ENCODE measurements at regions not wholly inside any gene's neighbourhood (a gene's known extent, or its start where the extent isn't known, plus 50 kb on each side); places are given as distances from the start of the nearest gene placed in this dataset.

GRCh38 chr1:228897901-228898300, 162.6 kb downstream of the RHOU start:
- DNase-seq (ENCODE audit: low read depth): no peak

- no peak for DNase-seq (ENCODE audit: low read depth)
Measured at GRCh38 chr1:228898582-228898992, 163.3 kb downstream of the RHOU start.

DNA sequence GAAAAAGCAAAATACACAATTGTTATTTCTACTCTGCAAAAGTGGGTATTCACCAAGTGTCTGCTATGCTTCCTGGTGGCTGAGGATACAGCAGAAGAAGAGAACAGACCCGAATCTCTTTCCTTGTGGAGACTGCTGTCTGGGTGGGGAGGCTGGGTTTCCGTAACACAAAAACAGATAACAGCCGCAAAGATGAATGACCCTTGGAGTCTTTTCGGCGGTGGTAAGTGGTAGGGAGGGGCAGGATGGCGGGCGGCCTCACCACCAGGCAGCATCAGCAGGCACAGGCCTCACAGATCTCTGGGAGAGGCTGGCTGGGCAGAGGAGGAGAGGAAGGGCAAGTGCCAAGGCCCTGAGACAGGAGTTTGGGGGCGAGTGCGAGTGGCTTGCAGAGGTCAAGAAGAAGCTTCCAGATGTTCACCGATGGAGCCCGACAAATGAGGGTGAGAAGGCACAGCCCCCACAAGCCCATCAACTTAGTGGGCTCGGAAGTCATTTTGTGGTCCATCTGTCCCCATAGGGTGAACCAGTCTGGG, 164.2 kb downstream of the RHOU start:
- DNase-seq (ENCODE audit: low read depth): no peak

DNA sequence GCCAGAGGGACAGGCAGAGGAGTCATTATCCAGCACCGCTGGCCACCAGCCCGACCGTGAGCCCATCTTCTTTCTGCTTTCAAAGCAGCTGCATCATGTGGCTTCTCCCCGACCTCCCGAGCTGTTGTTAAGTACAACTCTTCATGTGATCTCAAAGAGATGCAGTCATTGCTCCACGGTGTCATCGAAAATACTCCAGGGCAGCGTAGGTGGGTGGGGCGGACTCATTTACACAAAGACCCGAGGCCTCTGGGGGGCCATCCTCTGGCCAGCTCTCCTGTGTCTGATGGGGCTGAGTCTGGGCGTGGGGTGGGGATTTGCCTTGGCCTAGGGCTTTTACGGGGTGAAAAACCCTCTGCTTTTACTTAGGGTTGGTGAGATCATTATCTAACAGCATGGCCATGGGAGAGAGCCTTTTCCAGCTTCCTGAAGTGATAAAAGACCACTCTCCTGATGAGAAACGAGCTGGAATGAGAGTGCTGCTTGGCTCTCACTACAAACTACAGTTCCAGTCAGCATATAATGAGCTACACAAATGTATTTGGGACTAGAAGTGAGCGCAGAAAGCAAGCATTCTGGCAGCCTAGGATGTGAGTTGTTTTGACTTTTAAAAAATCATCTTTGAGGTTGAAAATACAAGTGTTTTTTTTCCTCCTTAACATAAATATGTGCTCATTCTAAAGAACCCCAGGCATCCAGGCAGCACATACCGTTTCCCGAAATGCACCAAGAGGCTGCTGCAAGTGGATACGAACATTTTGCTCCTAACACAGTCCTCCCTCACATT, 165.0 kb downstream of the RHOU start:
- no peak for DNase-seq (ENCODE audit: low read depth)

DNA sequence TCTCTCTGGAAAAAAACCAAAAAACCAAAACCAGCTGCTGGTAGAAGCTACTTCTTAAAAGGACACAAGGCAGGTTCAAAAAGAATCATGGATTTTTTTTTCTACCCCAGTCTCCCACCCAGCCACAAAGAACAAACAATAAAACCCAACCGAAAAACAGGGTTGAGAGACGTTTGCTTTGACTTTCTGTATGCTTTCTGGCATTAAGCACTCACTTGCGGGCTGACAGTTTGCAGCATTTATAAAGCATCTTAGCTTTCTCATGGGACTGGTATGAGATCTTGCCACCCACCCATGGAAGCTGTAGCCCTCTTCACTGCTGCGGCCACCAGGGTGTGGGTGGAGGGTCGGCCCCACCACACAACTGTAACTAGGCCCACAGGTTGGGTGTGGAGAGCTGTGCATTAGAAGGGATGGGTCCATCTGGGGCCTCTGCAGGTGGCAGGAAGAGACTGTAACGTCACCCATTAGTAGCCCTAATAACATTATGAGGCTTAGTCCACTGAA, 165.7 kb downstream of the RHOU start:
- no peak for DNase-seq (ENCODE audit: low read depth)

DNA sequence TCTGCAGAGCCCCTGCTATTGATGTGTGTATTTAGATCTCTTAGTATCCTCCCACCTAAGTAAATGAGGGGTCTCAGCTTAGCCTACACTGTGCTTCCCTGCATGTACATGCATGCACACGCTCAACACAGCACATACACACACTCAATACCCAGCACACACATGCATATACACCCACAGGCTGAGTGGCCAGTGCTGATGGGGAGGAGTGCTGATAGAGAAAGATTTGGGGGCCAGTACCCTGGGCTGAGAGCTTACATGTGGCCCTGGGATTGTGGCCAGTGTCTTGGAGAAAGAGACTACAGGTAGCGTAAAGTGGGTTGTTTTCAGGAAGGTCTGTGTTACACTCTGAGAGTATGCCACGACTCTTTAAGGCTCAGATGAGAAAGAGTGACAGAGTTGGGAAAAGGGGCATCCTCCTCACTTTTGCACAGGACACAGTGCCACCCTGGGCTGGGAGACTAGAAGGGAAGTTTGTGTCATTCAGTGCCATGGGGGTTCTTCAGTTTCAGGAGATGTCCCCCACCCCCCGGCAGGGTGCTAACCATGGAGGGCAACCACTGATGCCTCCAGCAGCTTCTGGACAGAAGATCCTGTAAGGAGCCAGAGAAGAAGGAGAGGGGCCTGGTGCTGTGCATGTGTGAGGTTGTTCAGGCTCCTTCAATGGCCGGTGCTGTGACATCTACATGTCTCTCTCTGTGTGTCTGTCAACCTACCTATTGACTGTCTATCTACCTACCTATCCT, 166.8 kb downstream of the RHOU start:
- DNase-seq (ENCODE audit: low read depth): no peak

GRCh38 chr1:228902781-228903433, 167.6 kb downstream of the RHOU start:
- no peak for DNase-seq (ENCODE audit: low read depth)

GRCh38 chr1:228903434-228904071, 168.3 kb downstream of the RHOU start:
- DNase-seq (ENCODE audit: low read depth): no peak

DNA sequence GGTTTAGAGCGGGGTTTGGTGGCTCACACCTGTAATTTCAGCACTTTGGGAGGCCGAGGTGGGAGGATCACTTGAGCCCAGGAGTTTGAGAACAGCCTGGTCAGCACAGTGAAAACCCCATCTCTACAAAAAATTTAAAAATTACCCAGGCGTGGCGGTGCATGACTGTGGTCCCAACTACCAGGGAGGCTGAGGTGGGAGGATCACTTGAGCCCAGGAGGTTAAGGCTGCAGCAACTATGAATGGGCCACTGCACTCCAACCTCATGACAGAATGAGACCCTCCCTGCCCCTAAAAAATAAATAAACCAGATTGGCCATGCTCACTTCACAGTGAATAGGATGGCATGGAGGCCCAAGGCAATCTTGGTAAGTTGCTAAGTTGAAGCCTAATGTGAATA, 168.9 kb downstream of the RHOU start:
- no peak for DNase-seq (ENCODE audit: low read depth)

- no peak for DNase-seq (ENCODE audit: low read depth)
Measured at GRCh38 chr1:228905701-228906101, 170.4 kb downstream of the RHOU start.

GRCh38 chr1:228906223-228906860, 171.1 kb downstream of the RHOU start:
- DNase-seq (ENCODE audit: low read depth): no peak

DNA sequence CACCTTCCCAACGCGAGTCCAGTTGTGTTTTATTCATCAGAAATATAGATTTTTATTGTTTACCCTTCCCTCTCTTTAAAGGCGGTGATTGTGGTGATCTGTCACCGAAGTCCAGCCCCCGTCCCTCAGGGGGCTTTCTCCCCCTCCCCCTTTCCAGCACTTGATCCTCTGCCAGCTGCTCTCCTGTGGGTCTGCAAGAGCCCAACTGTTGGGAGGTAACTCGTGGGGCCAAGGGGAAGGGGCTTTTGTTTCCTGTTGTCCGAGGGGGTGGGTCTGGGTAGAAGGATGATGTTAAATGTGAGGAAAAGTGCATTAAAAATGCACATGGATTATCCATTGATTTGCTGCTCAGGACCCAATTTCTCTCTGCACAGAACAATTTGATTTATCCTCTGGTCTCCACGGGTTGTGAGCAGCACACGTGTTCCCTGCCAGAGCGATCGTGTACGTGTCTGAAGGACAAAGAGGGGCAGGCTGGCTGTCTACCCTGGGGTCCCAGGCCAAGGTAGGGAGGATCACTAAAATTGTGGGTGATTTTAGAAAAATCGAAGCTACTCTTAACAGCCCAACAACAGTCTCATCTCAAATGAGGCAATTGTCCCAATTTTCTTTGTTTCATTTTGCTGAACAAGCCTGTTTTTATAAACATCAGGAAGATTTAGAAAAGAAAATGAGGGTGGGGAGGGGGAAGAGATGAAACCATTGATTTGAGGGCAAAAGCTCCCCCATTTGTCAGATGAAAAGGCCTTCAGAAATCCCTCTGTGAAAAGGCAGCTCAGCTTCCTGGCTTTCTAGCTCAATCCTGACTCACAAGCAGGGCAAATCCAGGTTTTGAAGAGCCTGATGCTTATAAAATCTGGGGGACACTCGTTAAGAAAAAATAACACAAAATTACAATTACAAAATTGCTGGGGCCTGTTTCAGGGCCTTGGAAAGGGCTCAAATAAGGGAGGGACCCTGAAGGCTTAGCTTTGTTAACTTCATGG, 176.2 kb downstream of the RHOU start:
- DNase-seq (ENCODE audit: low read depth): no peak

DNA sequence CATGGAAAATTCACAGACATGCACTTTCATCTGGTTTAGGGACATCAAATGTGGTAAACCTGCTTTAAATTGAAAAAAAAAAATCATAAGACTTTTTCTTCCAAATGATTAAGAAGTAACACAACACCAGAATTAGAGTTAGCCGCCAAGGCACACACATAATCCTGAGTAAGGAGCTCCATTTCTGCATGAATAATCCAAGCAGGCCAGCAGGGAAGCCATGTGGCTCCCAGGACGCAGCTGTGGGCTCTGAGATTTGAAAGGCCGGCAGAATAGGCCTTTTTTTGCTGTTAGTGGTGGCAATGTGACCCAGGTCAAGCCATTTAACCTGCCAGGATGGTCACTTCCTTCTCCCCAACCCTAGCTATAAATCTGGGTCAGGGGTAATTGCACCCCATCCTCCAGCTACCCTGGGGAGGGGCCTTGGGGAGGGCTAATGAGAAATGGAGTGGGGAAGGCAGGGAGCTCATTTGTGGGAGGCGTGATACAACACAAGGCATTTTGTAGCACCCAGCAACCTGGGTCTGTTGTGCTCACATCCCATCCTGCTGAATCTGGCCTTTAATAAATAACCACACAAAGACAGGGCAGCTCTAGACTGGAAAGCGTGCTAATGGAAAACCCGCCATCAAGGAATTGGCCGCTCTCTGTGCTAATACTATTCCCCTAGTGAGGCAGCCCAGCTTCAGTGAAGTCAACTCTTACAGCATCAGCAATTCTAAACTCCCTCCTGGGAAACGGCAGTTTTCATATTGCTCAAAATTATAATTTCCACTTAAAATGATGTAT, 178.5 kb downstream of the RHOU start:
- no peak for DNase-seq (ENCODE audit: low read depth)

GRCh38 chr1:228914700-228915099, 179.4 kb downstream of the RHOU start:
- DNase-seq (ENCODE audit: low read depth): no peak

GRCh38 chr1:228917342-228917741, 182.1 kb downstream of the RHOU start:
- DNase-seq (ENCODE audit: low read depth): no peak

DNA sequence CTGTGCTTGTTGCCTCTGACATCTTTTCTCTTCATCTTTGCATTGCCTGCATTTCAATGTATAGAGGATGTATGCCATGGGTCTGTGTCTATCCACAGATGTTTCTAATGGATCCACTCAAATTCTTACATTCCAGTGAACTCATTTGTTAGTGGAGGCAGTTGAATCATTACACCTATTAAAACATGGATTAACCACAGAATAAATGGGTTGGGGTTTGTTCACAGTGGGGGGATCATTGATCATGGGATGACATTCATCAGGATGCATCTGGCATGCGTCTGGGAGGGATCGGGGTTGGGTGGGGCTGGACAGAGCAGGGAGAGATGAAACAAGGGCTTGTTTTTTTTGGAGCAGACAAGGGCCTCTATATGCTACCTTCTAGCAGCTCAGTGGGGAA, 182.5 kb downstream of the RHOU start:
- DNase-seq (ENCODE audit: low read depth): no peak

DNA sequence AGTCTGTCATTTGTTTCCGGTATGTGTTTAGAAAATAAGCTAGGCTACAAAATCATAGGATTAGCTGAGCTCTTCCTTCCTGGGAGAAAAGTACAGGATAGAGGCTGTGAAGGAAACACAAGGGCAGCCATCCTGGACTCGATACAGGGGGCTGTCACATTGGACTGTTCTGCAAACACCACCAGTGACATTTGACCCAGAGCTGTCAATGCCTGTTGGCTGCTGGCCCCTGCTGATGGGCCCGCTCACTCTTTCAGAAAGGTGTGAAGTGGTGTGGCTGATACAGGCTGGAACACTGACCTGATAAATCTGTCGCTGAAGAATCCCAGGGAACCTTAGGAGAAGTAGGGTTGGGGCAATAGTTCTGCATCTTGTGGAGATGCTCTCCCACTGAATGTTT, 183.1 kb downstream of the RHOU start:
- no peak for DNase-seq (ENCODE audit: low read depth)

GRCh38 chr1:228919914-228920313, 184.6 kb downstream of the RHOU start:
- no peak for DNase-seq (ENCODE audit: low read depth)

- DNase-seq (ENCODE audit: low read depth): no peak
Measured at GRCh38 chr1:228920831-228921230, 185.6 kb downstream of the RHOU start.

GRCh38 chr1:228921481-228921880, 186.2 kb downstream of the RHOU start:
- no peak for DNase-seq (ENCODE audit: low read depth)

Data from stimulated activated CD4-positive, alpha-beta T cell treated with anti-CD3 and anti-CD28 coated beads, Interleukin-2, amount 100 ng/mL, for 4 hours (primary cell).